AG08395 (cell line): ENCODE measurements at regions not wholly inside any gene's neighbourhood (a gene's known extent, or its start where the extent isn't known, plus 50 kb on each side); places are given as distances from the start of the nearest gene placed in this dataset.
A peak's percentile ranks its signal among the peaks of the same experiment; 100 is the strongest.

Experiments
- DNase-seq: peaks from one replicate; pipeline ENCODE4 v3.0.0; 2012; ENCODE audit warnings: mixed read lengths, low spot score

GRCh38 chr1:57868239-57868638 is 444.4 kb upstream of the DAB1 start:
- no peak for DNase-seq

DNA sequence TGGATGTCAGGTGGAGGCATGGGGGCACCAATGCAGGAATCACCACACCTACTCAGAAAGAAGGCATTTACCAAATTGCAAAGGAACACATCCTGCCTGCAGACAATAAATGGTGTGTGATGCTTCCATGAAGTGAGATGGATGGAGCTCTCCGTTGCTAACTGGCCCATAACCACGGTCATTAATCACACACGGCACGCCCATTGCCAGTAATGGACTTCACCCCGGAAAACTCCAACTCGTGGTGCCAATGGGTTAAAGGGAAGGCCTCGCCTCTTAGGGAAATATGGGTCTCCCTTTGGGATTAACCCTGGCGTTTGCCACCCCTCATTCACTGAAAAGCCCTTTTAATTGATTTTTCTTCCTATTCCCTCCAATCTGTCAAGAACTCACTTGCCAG is 443.1 kb upstream of the DAB1 start:
- no peak for DNase-seq

DNA sequence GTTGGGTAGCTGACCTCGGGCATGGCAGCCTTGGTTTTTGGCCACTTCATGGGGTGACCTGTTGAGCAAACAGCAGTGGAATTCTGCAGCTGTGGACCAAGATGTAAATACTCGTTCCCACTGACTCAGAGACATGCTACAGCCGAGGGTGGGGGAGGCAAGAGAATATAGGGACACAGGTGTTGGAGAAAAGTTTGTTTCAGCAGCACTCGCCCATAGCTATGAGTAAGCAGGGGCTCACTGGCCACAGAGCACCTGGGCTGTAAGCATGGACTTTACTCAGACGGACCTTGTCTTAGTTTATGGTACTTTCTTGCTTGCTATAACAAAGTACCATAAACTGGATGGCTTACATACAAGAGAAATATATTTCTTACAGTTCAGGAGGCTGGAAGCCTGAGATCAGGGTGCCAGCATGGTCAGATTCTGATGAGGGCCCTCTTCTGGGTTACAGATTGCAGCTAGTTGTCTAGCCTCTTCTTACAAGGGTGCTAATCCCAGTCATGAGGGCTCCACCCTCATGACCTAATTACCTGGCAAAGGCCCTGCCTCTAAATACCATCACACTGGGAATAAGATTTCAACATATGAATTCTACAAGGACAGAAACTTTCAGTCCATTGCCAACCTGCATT is 437.2 kb upstream of the DAB1 start:
- DNase-seq: no peak

- no peak for DNase-seq
These were observed 436.5 kb upstream of the DAB1 start for GRCh38 chr1:57860325-57860724.

- DNase-seq: no peak
These were observed 434.9 kb upstream of the DAB1 start for GRCh38 chr1:57858740-57859139.

DNA sequence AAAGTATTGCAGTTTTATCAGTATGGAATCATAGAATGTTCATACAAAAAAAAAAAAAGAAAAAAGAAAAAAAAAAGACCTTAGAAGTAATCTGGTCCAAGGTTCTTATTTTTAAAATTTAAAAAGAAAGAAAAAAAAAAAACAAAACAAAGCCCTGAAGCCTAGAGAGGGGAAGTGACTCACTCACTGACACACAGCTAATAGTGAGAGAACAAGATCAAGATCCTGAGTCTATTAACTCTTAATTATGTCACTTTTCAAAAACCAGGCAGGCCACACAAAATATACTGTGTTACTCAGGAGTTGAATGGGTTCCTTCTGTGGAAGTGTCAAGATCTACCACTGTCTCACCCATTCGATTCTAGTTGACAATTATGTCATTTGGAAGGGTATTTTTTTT is 433.9 kb upstream of the DAB1 start:
- DNase-seq: peak; percentile 23

DNA sequence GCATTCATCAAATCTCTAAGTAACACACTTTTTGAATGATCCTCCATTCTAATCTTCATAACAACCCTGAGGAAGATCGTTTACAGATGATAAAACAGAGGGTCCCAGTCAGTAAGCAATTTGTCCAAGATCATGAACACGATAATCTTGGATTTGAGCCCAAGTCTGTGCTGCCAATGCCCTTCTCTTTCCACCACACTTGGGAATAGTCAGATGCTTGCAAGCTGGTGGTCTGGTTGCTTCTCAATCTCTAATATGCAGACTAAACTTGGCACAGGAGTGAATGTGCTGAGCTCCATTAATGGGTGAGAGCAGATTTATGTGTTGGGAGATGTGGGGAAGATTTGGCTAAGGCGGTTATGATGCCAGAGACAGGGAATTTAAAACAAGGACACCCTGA is 430.6 kb upstream of the DAB1 start:
- DNase-seq: no peak

DNA sequence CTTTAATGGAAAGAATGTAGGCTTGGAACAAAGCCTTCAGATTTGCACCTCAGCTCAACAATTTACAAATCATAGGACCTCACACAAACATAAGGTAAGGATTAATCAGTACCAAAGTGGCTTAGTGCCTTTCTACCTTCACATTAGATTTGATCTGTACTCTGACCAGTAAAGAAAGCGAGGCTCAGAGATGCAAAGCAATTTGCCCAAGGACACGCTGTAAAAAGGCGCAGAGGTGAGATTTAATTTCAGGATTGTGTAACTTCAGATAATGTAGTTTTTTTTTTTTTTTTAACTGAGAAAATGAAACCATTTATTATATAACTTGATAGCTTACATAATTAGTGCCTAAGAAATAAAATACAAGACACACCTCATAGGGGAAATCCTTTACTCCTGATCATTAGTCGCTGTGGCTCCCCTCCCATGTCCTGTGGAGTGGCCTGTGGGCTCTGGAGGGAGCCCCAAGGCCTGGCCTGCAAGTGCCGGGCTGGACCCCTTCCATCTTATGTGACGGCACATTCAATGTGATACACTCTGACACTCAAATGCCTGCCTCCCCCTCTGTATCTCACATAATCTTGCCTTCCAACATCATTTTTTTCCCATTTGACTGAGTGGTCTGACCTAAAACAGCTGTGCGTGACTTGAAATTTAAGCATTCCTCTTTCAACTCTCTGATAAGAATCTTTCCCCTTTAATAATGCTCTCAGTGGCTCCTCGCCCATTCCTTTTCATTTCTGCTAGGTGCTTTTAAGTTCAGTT is 426.5 kb upstream of the DAB1 start:
- DNase-seq: no peak

DNA sequence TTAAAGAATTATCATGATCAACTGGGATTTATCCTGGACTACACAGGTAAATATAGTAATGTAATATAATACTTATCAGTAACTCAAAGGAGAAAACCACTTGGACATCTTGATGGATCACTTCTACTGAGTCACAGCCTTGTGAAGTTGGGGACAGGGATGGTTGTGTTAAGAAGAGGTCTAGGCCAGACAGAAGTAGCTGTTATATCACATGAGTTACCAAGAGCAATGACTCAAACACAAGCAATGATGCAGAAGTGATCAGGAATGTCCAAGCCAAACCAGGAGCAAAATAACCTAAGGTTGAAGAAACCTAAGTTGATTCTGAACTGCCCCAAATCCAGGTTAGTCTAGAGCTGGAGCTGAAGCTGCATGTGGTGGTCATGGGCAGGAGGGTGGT is 424.5 kb upstream of the DAB1 start:
- peak; percentile 66 for DNase-seq

DNA sequence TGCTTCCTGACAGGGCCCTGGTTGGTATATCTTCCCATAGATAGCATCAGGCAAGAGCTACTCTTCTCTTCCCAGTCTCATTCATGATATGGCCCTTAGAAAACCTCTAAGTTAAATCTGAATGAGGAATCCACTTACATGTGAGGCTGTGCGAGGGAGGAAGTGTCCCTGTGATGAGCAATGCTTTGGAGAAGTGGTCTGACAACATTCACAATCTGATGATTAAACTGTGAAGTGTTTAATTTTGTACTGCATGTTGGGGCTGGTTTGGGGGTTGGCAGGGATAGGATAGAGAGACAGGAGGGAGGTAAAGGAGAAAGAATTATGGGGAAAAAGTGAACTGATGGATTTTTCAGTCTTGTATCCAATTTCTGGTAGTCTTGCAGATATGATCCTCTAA is 421.2 kb upstream of the DAB1 start:
- DNase-seq: peak; percentile 39

DNA sequence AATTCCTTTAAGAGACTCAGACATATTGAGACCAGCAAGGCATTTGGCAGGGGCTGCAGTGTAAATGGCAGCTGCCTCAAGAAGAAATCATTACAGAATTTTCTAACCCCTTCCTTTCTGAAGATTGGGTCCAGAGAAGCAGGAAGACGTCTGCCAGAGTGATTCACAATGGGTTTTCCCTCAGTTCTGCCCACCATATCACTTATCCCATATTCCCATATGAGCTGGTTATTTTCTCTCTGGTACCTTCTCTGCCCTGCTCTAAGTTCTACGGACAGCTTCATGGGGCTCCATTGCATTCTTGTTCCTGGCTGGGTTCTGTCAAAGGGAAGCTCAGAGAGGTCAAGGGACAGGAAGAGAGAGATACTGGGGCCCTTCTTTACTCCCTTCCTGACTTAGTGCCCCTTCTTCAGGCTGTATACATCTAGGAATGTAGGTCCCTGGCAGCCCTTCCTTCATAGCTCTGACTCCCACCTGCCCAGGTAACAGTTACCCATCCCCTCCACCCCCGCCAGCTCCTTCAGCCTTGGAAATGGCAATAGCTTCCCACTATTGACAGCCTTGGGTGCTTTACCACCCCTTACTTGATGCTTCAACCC is 420.6 kb upstream of the DAB1 start:
- no peak for DNase-seq

- peak; percentile 60 for DNase-seq
These were observed 419.9 kb upstream of the DAB1 start for GRCh38 chr1:57843760-57844159.

DNA sequence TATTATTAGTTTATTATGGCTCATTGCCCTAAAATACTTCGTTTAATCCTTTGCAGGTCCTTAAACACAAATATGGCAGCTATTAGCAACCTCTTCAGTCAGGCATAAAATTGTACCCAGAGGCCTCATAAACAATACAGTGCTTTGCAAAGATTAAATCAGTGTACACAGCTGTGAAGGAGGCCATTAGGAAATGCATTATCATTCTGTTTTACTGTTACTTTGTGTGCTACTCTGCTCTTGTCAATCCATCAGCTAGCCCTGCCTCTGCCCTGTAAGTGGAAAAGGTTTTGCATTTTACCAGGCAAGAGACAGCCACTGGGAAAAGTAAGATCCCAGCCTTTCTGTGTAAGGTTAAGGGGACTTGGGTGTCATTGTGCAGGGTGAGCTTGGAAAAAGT is 415.7 kb upstream of the DAB1 start:
- no peak for DNase-seq

DNA sequence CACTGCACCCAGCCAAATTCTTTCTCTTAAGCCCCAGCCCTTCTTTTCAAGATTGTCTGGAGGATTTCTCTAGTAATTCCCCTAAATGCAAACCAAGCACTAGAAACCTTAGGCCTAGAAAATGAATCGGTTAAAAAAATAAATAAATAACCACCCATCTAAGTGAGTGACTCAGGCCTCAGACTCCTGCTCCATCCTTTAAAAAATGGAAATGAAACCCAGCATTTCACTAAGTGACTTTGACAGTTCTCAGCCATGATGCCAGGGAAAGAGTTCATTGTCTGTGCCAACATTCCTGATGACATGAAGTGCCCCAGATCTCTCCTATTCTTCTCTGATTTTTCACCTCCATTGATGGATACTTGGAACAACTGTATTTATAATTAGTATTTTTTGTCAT is 415.2 kb upstream of the DAB1 start:
- DNase-seq: peak; percentile 50

GRCh38 chr1:57835620-57836019 is 411.8 kb upstream of the DAB1 start:
- DNase-seq: no peak

GRCh38 chr1:57833296-57833695 is 409.4 kb upstream of the DAB1 start:
- no peak for DNase-seq

GRCh38 chr1:57832612-57833011 is 408.8 kb upstream of the DAB1 start:
- DNase-seq: no peak

DNA sequence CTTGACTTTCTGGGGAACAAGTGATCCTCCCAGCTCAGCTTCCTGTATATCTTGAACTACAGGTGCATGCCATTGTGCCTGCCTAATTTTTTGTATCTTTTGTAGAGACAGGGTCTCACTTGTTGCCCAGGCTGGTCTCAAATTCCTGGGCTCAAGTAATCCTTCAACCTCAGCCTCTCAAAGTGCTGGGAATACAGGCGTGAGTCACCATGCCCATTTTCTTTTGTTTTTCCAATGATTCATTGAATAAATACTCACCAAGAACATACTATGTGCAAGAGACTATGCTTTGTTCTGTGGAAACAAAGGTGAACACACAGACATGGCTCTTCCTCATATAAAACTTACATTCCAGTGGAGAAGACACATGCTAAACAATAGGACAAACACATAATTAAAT is 407.8 kb upstream of the DAB1 start:
- DNase-seq: peak; percentile 27

- DNase-seq: no peak
These were observed 402.7 kb upstream of the DAB1 start for GRCh38 chr1:57826535-57826934.

- no peak for DNase-seq
These were observed 400.7 kb upstream of the DAB1 start for GRCh38 chr1:57824535-57824934.

- no peak for DNase-seq
These were observed 396.7 kb upstream of the DAB1 start for GRCh38 chr1:57820356-57821095.

DNA sequence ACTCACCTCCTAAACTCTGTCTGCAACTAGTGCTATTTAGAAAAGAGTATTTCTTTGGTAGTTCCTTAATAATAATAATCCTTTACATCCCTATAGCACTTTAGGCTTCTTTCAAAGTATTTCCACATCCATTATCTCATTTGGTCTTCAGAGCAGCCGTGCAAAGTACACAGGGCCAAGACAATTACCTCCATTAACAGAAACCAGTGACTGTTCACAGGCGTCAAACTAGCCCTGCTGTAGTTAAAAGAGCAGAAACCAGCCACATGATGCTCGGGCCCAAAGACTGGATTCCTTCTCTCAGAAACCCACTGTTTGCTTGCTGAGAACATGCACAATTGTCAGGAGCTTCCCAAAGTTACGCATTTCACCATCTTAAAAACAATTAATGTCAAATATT is 396.0 kb upstream of the DAB1 start:
- DNase-seq: no peak

DNA sequence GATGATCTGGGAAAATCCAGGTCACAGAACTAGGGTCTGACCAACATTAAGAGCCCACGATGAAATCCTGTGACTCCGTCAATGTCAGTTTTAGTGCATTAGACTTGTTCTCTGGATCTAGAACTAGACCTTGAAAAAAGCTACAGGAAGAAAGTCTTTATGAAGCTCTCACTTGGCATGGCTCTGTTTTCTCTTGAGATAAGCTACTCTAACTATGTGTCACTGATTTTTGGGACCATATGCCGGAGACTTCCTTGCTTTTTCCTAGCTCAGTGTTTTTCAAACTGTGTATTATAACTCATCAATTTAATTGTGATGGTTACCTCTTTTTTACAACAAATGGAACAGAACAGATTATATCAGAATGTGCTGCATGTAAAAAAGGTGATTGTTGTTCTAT is 379.7 kb upstream of the DAB1 start:
- no peak for DNase-seq
